ENCODE measurements at regions not wholly inside any gene's neighbourhood (a gene's known extent, or its start where the extent isn't known, plus 50 kb on each side); places are given as distances from the start of the nearest gene placed in this dataset.

GRCh38 chr2:234676783-234677450 lies 180.0 kb upstream of the ARL4C start:
- TF ChIP-seq CTCF (IDR thresholded peaks at IDR 0.05) (no peak), POLR2A (IDR thresholded peaks at IDR 0.05) (no peak)

All from lower leg skin (tissue), 3 donors.